GM19324 (cell line): ENCODE measurements at regions not wholly inside any gene's neighbourhood (a gene's known extent, or its start where the extent isn't known, plus 50 kb on each side); places are given as distances from the start of the nearest gene placed in this dataset.
"Not testable (repeated sequence)": the region's sequence is repeated elsewhere in the genome, so short reads cannot be mapped to it uniquely, and the experiment has no call there.

Source experiments
- ATAC-seq: cut with Tn5 transposase; IDR thresholded peaks from one replicate; pipeline ENCODE4 v1.9.1; 2021; ENCODE audit warnings: mild to moderate bottlenecking, moderate library complexity; ENCODE audit not compliant: unreplicated experiment, low FRiP score

DNA sequence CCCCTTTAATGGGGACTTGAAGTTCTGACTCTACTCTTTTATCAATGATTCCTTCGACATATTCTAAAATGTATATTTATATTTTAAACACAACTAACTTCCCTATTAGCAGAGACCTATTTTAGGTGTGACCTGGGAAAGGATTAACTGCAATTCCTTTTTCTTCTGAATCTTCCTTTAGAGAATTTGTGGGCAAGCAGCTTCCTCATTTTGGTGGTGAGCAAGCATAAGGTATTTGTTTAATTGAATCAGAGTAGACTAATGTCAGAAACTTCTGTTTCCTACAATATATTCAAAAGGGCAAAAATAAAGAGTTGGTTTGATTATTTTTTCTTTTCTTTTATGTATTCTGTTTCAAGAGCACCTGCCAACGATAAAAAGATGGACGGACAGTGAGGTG, 237.0 kb downstream of the IKZF2 start:
- no peak for ATAC-seq

DNA sequence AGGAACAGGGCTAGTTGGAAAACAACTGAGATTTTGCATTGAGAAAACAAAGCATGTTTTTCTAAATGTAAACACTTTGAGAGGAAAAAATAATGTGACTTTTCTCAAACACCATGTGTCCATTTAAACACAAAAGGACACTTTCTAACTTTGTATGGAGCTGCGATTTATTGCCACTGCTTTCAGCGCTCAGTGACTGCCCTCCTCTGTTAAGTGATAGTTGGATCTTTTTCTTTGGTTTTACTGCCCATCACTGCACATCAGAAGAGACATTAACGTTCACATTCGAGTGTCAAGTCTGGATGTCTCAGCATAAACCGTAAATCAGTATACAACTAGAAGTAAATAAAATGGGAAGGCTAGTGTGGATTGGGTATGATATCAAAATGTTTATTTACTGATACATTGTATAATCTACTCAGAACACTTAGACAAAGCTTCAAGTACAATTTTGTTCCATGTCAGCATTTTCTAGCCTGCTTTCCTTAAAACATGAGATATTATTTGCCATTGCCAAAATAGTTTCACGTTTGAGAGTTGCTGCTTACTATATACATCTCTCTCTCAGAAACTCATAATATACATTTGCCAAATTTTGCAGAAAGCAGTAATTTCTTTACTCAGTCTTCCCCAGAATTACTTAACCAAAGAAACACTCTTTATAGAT, 237.6 kb downstream of the IKZF2 start:
- ATAC-seq = no peak

DNA sequence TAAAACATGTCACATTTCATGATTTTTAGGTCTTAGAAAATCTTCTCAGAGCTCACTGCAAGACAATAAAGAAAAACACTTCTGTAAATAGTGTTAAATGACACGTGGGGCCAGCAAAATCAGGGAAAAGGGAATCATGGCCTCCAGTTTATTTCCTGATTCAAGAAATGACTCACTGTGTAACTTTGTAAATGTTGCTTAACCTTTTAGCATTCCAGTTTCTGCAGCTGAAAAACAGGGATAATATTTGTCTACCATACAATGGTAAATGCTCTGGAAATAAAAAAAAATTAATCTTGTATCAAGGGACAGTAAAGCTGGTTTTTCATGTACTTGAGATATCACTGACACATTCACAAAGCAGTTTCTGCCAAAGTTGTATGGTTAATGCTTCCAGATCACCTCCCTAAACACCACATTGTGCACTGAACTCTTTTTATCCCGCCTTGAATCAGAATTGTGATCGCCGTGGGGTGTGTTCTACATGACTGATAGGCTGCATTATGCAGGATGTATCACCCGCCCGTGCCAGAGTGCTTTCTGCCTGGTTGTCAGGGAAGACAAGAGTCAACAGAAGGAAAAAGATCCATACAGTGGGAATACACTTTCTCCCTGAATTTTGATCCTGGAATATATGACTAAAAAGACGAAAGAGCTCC, 238.8 kb downstream of the IKZF2 start:
- ATAC-seq = no peak

DNA sequence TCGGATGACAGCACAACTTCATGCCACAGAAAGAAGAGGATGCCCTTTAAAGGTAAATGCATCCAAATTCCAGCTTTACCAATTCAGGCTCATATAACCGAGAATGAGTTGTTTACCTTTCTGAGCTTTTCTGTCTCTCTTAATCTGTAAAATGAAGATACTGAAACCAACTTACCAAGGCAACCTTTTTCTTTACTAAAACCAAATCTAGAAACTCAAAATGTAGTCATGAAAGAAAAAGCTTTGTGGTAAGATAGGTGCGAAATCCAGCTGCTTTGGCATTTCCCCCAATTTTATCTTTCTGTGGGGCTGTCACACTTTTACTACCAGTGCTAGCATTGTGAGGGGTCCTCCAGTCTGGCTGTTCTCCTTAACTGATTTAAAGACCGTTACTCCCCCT, 240.4 kb downstream of the IKZF2 start:
- peak; percentile 37 for ATAC-seq

DNA sequence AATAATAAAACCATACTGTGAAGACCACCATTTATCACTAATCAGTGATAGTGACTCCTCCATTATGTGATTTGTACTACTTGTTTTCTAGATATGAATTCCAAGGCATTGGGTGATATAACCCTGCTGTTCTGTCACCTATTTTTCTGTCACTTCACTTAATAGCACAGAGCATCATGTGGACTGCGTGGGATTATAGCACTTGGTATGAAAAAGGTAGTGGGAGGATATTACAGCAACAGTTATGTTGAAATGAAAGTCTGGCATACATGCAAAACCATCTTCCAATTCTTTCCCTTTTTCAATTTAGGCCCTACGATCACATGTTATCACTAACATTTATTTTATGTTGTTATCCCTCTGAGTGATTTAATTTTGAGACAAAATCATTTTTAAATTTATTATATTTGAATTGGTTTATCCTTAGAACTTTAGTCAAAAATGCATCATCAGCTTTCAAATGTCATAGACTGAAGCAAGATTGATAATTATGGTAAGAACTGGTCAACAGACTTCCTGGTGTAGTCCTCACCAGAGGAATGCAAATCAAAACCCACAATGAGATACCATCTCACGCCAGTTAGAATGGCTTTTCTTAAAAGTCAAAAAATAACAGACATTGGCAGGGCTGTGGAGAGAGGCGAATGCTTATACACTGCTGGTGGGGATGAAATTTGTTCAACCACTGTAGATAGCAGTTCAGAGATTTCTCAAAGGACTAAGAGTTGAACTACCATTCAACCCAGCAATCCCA, 242.6 kb downstream of the IKZF2 start:
- ATAC-seq = no peak

DNA sequence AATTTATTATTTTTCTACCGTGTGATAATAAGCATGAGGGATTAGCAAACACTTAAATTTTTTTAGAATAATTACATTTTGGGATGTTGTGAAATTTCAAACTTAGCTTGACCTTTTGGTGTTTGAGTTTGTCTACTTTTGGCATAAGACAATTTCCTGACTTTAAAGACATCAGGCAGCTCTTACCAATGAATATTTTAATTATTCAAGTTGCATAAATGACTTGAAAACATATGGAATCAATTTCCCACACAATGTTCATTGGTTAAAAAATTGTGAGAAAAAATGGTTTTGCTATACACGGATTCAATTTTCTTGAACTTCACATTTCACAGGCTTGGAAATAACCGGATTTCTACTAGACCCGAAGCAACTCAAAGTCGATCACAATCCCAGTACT, 243.4 kb downstream of the IKZF2 start:
- ATAC-seq = no peak

DNA sequence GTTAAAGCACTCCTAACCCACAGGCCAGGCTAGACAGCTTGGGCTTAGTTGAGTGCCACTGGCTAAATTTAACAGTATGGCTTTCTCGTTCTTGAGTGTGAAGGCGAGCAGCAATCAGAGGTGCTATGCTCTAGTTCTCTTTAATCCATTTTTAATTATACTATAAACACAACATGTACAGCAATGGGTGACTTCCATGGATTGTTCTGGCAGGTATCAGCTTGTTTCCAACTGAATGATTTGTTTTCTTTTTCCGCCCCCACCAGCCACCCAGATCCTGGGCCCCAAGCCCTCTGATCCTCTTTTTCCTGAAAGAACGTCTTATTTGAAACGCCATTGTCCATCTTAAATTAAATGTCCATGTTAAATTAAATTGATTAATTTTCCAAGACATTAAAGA, 244.8 kb downstream of the IKZF2 start:
- ATAC-seq = no peak

DNA sequence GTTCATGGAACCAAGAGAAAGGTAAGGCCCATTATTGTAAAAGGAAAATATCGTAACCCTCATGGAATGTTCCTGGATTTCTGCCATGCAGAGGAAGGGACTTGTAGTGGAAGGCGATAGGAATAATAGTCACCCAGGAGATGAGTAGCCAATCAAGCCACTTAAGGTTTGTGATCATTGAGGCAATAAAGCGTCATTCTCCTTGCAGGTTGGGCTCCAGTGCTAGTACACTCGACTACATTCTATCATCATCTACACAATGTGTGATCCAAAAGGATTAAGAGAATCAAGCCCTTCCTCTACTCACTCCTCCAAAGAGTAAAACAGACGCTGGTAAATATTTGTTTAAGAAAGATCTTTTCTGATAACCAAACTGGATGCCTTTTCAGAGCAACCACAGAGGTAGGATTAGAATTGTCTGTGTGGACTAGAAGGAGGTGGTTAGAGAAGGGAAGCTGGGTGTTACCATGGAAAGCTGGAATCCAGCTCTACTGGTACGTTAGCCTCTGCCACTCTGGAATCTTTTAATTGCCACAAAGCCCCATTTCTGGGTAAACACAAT, 245.7 kb downstream of the IKZF2 start:
- ATAC-seq = no peak

DNA sequence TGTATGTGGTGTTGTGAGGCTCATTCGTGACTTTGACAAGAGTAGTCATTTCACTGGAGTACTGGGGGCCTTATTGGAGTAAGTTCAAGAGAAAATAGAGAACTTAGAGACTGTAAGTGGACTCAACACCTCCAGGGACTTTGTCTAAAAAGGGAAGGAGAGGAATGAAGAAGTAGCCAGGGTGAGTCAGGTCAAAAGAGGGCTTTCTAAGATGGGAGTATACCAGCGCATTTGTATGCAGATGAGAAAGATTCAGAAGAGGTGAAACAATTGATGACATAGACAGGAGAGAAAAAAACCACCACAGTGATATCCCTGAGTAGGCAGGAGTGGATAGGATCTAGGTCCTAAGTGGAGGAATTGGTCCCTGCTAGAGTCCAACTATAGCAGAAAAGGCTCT, 246.8 kb downstream of the IKZF2 start:
- ATAC-seq = no peak

DNA sequence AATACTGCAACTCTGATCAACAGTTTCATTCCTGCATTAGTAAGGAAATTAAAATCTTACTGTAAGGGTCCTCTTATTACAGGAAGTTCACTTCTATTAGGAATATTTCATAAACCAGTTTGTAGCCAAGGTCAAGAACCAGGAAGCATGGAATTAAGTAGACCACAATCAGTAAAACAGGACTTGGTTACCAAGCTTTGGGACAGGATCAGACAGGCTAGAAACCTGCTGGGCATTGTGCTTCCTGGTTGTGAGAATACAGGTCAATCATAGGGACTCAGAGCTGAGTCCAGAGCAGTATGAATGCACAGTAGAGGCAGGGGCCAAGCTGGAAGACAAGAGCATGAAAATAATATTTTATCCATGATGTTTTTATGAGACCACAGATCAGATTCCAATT, 248.0 kb downstream of the IKZF2 start:
- ATAC-seq = no peak

DNA sequence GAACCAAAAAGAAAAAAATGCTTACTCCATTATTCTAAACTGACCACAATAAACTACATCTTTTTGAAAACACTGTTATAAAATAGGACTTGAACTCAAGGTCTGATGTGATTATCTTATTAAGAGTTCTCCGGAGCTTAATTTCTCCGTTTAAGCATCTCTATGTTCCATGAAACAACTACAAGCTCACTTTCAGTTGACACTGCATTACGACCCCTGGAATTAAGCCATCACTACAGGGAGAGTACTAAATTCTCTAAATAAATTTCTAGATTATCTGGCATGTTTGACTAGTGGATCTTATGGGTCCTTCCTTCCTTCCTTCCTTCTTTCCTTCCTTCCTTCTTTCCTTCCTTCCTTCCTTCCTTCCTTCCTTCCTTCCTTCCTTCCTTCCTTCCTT, 249.0 kb downstream of the IKZF2 start:
- no peak for ATAC-seq

DNA sequence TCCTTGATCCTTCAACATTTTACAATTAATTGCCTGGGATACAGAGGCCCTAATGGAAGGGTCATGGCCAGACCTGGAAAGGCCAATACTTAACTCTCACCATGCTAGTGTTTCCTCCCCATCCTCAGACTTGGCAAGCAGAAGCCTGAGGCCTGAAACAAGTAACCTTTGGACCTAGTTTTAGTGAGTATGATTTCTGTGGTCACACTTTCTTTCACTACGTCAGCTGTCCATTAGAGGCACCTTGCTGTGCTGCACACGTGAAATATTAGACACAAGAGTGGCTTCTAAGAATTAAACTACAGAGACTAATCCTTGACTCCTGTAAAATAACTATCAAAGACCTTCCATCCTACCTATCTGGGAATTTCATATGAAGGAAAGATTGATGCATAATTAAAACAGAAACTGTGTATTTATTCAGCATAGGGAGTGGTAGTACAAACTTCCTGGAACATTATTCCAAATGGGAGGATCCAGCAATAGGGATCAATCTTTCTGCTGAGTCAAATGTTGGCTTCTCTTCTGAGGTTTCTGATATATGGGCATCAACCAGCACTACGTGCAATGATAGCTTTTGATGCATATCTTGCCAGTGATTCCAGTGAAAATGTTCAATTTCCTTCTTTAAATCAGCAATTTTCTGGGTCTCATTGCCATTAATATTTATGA, 249.7 kb downstream of the IKZF2 start:
- ATAC-seq = no peak

DNA sequence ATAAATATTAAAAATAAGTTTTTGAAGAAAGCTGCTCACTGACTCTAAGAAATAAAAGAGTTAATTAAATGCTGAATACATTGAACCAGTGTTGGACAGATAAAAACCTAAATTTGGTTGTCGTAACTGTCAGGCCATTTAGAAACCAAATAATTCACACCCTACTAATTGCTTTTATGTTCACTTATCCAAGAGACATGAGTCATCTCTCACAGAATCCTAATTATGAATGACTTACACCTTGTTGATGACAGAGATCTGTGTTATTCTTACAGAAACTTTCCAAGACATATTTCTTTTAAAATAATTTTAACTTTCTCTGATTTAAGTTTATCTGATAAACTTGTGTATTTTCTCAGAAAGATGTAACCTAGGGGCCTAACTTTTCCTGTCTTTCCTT, 250.7 kb downstream of the IKZF2 start:
- no peak for ATAC-seq

DNA sequence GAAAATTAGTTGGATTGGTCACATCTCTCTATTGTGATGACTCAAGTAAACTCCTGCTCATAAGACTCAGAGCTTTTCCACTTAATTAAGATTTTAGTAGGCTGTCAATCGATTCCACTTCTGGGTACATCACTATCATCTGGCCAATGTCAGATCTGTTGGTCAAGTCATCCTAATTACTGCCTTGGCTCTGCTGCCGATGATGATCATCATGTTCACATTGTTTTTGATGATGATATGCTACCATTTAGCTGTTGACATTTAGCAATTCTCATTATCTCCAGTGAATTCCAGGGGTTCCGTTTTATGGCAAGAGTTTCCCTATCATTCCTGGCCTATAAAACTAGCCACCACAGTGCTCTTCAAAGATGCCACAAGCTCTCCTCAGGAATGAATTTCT, 253.4 kb downstream of the IKZF2 start:
- no peak for ATAC-seq

DNA sequence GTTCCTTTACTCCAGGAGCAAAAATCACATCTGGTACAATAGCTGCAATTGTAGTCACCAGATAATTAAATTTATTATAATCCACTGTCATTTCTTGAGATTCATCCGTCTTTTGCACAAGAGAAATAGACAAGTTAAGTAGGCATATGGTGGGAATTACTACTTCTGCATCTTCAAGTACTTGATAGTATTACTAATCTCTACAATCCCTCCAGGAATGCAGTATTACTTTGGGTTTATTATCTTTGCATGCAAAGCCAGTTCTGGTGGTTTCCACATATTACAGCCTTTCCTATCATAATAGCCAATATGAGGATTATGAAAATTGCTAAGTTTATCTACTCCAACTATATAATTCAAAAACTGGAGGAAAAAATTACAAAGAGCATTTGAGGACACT, 254.1 kb downstream of the IKZF2 start:
- ATAC-seq = no peak

DNA sequence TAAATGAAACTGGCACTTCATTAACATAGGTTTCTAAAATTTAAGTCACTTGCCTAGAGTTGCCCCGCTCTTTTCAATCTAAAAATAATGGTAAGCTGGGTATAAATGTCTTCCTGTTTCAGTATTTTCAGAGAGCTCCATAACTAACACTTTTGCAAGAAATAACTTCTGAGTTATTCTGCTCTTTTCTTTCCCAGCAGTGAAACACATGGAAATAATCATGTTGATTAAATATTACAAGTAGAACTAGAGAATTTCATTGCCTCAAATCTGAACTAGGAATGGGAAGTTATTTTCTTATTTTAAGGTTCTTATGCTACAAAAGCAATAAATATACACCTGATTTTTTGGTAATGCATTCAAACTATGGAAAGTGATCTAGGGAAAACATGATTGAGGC, 257.4 kb downstream of the IKZF2 start:
- no peak for ATAC-seq

DNA sequence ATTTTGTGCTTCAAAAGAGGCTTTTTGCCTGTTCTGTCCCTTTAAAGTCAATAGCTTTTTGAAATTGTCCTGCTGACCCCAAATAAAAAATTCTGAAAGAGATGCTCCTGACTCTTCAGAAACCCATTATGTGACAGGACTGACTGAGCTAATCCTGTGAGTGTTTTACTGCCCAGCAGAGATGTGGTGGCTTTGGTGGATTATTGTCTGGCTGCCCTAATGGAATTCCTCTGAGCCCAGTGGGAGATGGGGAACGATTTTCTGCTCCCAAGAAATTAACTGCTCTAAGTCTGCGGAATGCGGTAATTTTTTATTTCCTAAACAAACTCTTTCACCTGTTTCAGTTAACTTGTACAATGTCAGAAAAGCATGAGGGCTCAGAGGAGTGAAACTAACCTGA, 258.2 kb downstream of the IKZF2 start:
- no peak for ATAC-seq

DNA sequence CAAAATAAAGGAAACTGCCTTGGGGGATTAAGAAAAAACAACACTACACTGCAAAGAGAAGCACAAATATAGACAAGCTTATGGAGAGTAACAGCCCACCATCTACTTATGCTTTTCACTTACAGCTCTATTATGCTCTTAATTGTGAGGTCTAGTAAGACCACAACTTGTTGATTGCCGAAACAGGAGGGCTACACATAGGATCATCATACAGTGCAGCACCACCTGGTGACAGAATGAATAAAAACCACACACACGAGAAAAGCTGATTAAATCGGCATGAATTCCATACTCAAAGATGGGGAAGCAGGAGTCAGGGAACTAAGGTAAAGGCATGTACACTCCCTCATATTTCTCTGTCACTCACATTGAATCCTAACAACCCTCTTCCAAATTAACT, 259.2 kb downstream of the IKZF2 start:
- no peak for ATAC-seq

DNA sequence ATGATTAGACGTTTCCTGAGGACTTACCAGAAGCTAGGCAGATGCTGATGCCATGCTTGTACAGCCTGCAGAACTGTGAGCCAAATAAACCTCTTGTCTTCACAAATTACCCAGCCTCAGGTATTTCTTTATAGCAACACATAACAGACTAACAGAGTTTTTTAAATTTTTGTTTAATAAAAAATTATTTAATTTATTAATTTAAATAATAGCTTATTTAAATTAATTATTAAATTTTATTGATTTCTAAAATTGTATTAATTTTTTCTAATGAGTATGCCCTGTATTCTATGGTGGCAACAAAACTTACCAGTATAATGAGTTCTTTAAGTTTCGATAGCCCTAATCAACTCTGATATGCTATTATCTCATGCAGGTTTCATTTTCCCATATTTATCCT, 259.8 kb downstream of the IKZF2 start:
- no peak for ATAC-seq

DNA sequence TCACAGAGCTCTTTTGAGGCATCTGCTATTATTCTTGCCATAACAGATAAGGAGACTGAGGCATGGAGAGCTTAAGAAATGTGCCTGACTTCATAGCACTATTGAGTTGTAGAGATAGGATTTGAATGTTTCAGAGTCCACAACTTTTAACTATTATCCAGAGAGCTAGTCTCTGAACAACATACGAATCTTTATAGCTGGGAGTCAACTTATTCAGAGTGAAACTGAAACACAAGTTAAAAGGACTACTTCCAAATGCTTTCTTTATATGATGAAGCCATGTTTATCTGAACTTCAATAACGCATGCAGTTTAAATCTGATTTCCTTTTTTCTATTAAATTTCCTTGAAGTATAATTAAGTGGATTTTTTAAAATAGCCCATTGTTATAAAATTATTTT, 268.8 kb downstream of the IKZF2 start:
- no peak for ATAC-seq

DNA sequence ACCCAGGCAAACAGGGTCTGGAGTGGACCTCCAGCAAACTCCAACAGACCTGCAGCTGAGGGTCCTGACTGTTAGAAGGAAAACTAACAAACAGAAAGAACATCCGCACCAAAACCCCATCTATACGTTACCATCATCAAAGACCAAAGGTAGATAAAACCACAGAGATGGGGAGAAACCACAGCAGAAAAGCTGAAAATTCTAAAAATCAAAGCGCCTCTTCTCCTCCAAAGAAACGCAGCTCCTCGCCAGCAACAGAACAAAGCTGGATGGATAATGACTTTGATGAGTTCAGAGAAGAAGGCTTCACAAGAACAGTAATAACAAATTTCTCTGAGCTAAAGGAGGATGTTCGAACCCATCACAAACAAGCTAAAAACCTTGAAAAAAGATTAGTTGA, 274.9 kb downstream of the IKZF2 start:
- not testable (repeated sequence) for ATAC-seq
